ENCODE measurements at regions not wholly inside any gene's neighbourhood (a gene's known extent, or its start where the extent isn't known, plus 50 kb on each side); places are given as distances from the start of the nearest gene placed in this dataset.
"Not testable (repeated sequence)": the region's sequence is repeated elsewhere in the genome, so short reads cannot be mapped to it uniquely, and the experiment has no call there.

DNA sequence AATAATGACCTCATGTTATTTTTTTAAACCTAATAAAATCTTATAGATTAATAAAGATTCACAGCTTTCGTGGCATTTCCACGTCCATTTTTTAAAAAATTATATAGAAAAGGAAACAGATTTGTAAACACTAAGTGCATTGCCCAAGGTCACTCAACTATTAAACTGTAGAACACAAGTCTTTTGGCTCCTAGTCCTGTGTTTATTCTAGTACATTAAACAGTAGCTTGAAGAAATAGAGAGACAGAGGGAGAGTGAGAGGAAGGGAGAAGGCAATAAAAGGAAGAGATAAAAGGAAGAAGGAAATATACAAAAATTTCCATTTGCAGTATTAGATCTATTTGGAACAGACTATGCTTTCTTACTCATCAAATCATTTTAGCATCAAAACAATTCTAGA lies 586.7 kb upstream of the CITED2 start:
- no peak for DNase-seq

DNA sequence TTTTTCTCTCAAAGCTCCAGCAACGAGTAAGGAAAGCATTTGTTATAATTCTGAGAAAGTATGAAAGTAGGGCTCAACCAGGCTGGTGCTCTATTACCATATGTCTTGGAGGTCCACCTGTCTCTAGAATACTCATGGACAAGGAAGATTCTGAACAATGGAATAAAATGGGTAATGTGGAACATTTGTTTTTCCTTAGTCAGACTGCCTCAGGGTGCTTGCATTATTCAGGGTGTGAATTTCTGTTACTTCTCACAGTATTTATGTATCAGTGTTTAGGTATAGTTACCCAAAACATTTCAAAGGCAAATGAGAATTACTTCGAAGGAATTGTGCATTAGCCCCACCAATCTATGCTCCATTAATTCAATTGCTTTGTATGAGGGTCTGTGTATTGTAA lies 586.2 kb upstream of the CITED2 start:
- DNase-seq = no peak

GRCh38 chr6:139955366-139956155 lies 581.1 kb upstream of the CITED2 start:
- no peak for DNase-seq

GRCh38 chr6:139954463-139955071 lies 580.1 kb upstream of the CITED2 start:
- no peak for DNase-seq

DNA sequence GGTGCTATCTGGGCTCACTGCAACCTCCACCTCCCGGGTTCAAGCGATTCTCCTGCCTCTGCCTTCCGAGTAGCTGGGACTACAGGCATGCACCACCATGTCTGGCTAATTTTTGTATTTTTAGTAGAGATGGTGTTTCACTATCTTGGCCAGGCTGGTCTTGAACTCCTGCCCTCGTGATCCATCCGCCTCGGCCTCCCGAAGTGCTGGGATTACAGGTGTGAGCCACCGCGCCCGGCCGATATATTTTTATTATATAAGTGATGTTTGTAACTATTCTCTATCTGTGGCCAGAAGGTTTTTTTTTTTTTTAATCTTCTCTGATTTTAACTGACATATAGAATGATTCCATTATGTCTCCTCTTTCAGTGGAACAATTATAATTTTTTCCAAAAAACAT lies 579.3 kb upstream of the CITED2 start:
- DNase-seq = not testable (repeated sequence)

GRCh38 chr6:139951172-139951571 lies 576.7 kb upstream of the CITED2 start:
- no peak for DNase-seq

DNA sequence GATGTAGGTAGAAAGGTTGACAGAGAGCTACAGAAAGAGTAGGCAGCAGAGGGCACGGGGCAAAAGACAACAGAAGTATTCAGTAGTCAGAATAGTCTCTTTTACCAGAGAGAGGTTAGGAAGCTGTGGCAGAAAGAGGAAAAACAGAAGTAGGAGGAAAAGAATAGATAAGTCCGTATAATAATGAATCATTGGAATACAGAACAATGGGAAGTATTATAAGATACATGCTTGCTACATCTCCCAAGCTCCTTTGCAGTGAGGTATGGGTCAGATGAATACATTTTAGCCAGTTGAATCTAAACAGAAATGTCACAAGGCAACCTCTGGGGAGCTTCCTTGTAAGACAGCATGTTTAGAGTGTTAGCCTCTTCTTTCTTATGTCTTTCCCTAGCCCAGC lies 570.5 kb upstream of the CITED2 start:
- DNase-seq = no peak

- DNase-seq = no peak
These were observed 569.7 kb upstream of the CITED2 start for GRCh38 chr6:139944131-139944530.

GRCh38 chr6:139943391-139943790 lies 568.9 kb upstream of the CITED2 start:
- DNase-seq = no peak

DNA sequence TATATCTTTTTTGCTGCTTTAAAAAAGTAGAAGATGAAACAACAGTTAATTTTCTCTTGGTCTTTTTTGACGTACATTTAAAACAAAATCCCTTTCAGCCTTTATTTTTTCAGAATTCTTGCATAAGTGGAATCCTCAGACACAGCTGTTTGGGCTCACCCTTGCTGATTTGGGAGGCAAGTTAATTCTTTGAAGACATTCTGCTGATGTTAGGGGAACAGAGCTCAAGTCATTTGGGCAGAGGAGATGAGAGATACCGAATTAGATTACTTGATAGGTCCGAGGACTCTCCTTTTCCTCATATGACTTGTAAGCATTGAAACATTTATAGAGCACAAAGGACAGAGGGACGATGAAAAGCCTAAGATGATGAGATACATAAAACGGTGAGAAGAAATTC lies 567.9 kb upstream of the CITED2 start:
- no peak for DNase-seq

DNA sequence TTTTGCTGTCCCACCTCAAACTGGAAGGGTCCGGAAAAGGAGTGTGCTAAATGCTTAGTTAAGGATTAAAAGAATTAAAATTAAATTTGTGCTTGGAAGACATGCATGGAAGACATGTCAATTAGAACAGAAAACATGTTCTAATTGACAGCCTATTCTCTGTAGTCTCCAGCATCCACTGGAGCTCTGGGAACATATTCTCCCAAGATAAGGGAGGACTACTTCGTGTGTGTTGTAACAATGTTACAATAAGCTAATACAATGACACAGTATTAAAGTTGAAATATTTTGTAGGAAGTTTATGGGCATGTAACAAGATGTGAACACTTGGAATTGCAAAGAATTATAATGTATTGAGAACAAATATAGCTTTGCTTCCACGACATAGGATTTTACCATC lies 567.4 kb upstream of the CITED2 start:
- DNase-seq = no peak

DNA sequence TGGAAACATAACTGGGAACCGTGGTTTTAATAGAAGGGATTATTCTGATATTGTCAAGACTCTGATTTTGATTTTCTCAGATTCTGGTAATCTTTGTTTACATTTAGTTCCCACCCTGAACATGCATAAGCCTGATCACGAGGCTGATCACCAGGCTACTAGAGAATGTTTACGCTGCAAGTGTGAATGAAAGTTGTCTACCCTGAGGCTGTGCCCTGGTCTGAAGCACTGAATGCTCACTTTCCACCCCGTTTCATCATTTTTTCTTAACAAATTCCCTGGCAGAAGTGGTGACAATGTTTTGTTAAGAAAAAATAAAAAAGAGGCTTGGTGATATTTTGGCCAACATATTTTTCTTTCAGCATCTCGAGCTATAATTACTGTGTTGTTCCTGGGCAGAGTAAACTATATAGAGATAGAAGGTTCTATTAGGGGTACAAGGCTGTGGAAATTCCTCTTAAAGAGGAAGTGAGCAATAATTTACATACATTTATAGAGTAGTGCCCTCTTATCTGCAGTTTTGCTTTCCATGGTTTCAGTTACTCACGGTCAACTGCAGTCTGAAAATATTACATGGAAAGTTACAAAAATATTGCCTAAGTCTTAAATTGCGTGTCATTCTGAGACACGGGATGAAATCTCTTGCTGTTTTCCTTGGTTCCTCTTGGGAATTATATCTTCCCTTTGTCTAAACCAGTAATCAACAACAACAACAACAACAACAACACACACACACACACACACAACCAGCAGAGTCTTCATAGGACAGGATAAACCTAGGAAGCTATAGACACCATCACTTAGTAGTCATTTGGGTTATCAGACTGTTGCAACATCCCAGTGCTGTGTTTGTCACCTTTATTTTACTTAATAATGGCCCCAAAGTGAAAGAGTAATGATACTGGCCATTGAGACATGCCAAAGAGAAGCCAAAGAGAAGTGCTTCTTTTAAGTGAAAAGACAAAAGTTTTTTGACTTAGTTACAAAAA lies 566.6 kb upstream of the CITED2 start:
- no peak for DNase-seq

DNA sequence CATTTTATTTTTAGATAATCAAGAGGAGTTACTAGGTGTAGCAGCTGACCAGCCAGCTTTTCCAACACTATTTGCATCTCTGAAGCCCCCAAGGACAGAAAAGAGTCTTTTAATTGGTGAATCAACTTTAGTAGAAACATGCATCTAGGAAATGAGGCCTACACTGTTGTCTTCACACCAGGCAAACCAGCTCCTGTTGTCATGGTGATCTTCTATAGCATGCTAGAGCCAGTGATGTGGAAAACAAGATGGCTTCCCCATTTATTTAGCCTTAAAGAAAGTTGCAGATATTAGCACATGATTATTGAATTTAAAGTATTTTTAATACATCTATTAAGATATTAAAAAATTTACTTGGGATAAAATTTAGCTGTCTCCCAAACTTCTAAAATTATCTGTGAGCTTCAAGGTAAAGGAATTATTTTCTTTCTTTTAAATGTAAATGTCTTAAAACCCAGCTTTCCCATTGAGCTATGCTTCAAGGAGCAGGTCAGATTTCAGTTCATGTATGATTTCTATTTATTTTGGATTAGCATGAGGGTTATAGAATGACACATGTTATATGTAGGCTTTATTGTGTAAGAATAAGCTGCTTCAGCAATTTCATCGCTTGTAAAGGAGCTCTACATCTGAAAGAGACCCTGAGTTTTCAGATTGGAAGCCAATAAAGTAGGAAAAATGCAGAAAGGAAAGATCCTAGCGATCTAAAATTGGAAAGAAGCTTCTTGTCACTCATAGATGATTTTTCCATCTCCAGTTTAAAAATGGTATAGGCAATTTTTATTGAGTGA lies 564.9 kb upstream of the CITED2 start:
- DNase-seq = no peak

- DNase-seq = no peak
These were observed 558.2 kb upstream of the CITED2 start for GRCh38 chr6:139932671-139933070.

GRCh38 chr6:139931747-139932146 lies 557.3 kb upstream of the CITED2 start:
- no peak for DNase-seq

GRCh38 chr6:139927742-139928305 lies 553.4 kb upstream of the CITED2 start:
- no peak for DNase-seq

- DNase-seq = no peak
These were observed 552.8 kb upstream of the CITED2 start for GRCh38 chr6:139927236-139927635.

GRCh38 chr6:139926711-139927110 lies 552.3 kb upstream of the CITED2 start:
- DNase-seq = no peak

DNA sequence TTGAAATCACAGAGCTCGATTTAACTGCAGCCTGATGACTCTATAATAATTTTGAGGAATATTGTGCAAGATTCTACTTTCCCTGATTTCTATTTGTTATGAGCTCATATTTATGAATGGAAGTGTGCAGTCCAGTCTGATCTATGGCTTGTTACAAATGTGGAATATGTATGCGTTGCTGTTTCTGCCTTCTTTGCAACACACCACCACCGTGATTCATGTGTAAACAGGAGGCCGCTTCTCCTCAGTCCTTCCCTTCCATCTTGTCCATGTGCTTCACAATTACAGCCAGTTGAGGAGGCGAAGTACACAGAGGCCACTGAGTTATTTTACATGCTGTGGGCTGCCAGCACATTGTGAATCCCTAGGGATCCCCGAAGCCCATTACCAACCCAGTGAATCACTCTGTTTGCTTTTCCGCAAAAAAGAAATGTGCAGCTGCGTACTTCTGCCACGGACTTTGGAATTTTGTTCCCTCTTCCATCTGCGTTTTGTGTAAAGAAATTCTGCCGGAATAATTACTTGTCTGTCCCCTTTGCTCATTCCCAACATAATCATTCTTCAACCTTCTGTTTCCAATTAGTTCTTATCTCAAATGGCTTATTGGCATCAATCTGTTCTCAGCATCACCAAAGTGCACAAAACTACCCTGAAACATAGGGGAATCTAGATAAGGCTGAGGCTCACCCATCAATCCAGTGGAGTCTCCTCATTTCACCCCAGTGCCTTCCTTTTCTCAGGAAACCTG lies 551.6 kb upstream of the CITED2 start:
- DNase-seq = no peak

DNA sequence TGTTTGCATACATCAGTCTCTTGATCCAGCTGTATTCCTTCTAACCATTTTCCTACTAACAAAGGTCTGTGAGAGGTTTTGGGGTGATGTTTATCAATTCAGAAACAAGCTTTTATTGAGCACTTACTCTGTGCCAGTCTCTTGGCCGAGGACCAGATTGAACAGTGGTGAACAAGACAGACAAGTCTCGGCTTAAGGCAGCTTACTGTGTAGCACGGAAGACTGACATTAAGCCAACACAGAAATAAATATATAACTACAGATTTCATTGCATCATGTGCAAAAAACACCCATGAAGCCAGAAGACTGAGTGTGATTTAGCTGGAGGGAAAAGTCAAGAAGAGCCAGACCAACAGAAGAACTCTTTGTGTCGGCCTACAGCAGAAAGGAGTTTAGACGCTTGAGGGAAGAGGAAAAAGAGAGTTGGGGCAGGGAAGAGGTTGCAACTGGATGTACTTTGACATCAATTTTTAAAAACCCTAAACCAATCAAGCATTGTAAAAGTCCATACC lies 549.6 kb upstream of the CITED2 start:
- no peak for DNase-seq

GRCh38 chr6:139922236-139922635 lies 547.8 kb upstream of the CITED2 start:
- no peak for DNase-seq

DNA sequence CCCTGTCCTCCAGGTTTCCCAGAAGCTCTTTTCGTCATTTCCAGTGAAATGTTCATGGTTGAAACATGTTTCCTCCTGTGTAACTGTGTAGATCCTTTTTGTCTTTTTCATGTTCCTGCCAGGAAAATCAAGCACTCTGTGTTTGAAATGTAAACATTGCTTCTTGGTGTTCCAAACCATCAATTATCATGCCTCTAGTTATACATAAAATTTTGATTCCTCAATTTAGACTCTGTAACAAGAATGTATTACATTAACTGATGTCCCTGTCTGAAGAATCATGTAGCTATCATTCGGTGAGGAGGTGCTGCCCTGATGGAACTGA lies 546.3 kb upstream of the CITED2 start:
- no peak for DNase-seq

Measured in midbrain (tissue), 1 donor.